ENCODE measurements at regions not wholly inside any gene's neighbourhood (a gene's known extent, or its start where the extent isn't known, plus 50 kb on each side); places are given as distances from the start of the nearest gene placed in this dataset.

GRCh38 chr12:60012659-60013058 is 416.8 kb downstream of the SLC16A7 start:
- Histone ChIP-seq H3K36me3 (ENCODE audit: control insufficient read depth, insufficient read depth, low read length) (no peaks in the 10 kb centered on the region), H3K27me3 (ENCODE audit: control insufficient read depth, insufficient read depth, low read length) (no peaks in the 10 kb centered on the region), H3K4me3 (ENCODE audit: low read depth, low read length) (no peak overlapping the region)
- no peak for DNase-seq (ENCODE audit: low read depth)
- POLR2A ChIA-PET: no interaction called here
- CTCF ChIA-PET: no interaction called here
- no peak for TF ChIP-seq CTCF (IDR thresholded peaks at IDR 0.05; ENCODE audit: insufficient read depth, low read depth, low read length)

- DNase-seq (ENCODE audit: low read depth): no peak
- ChIA-PET POLR2A (no interaction called here), CTCF (no interaction called here)
- TF ChIP-seq CTCF (IDR thresholded peaks at IDR 0.05; ENCODE audit: insufficient read depth, low read depth, low read length): no peak
- H3K4me3 ChIP-seq (ENCODE audit: low read depth, low read length): no peak overlapping the region
- no peaks in the 10 kb centered on the region for H3K27me3 ChIP-seq (ENCODE audit: control insufficient read depth, insufficient read depth, low read length)
- H3K36me3 ChIP-seq (ENCODE audit: control insufficient read depth, insufficient read depth, low read length): no peaks in the 10 kb centered on the region
Measured at GRCh38 chr12:60014436-60014835, 418.6 kb downstream of the SLC16A7 start.

- ChIA-PET POLR2A (no interaction called here), CTCF (no interaction called here)
- Histone ChIP-seq H3K36me3 (ENCODE audit: control insufficient read depth, insufficient read depth, low read length) (no peaks in the 10 kb centered on the region), H3K4me3 (ENCODE audit: low read depth, low read length) (no peak overlapping the region), H3K27me3 (ENCODE audit: control insufficient read depth, insufficient read depth, low read length) (no peaks in the 10 kb centered on the region)
- DNase-seq (ENCODE audit: low read depth): no peak
- TF ChIP-seq CTCF (IDR thresholded peaks at IDR 0.05; ENCODE audit: insufficient read depth, low read depth, low read length): no peak
Measured at GRCh38 chr12:60020068-60020467, 424.2 kb downstream of the SLC16A7 start.

GRCh38 chr12:60021235-60021634 is 425.4 kb downstream of the SLC16A7 start:
- Histone ChIP-seq H3K4me3 (ENCODE audit: low read depth, low read length) (no peak overlapping the region), H3K27me3 (ENCODE audit: control insufficient read depth, insufficient read depth, low read length) (no peaks in the 10 kb centered on the region), H3K36me3 (ENCODE audit: control insufficient read depth, insufficient read depth, low read length) (no peaks in the 10 kb centered on the region)
- CTCF ChIA-PET: no interaction called here
- no peak for DNase-seq (ENCODE audit: low read depth)
- POLR2A ChIA-PET: no interaction called here
- no peak for TF ChIP-seq CTCF (IDR thresholded peaks at IDR 0.05; ENCODE audit: insufficient read depth, low read depth, low read length)

- CTCF ChIA-PET: no interaction called here
- no peak for DNase-seq (ENCODE audit: low read depth)
- H3K4me3 ChIP-seq (ENCODE audit: low read depth, low read length): no peak overlapping the region
- no peak for TF ChIP-seq CTCF (IDR thresholded peaks at IDR 0.05; ENCODE audit: insufficient read depth, low read depth, low read length)
- POLR2A ChIA-PET: no interaction called here
- no peaks in the 10 kb centered on the region for H3K36me3 ChIP-seq (ENCODE audit: control insufficient read depth, insufficient read depth, low read length)
- no peaks in the 10 kb centered on the region for H3K27me3 ChIP-seq (ENCODE audit: control insufficient read depth, insufficient read depth, low read length)
Measured at GRCh38 chr12:60027266-60027665, 431.4 kb downstream of the SLC16A7 start.

Measured in BJ (cell line).